Brain microvascular endothelial cell (primary cell): ENCODE measurements at regions not wholly inside any gene's neighbourhood (a gene's known extent, or its start where the extent isn't known, plus 50 kb on each side); places are given as distances from the start of the nearest gene placed in this dataset.
"Not testable (repeated sequence)": the region's sequence is repeated elsewhere in the genome, so short reads cannot be mapped to it uniquely, and the experiment has no call there.

Source experiments
- DNase-seq: peaks from one replicate; pipeline ENCODE4 v3.0.0-alpha.2; 2020
- H3K27ac ChIP-seq: fragments of 250-450 bp; sonication (Bioruptor Pico); 2 replicates; pipeline ENCODE4 v1.5.1; 2020; ENCODE audit warnings: mild to moderate bottlenecking, moderate library complexity
- H3K27me3 ChIP-seq: fragments of 250-450 bp; sonication (Bioruptor Pico); replicated peaks from 2 replicates; pipeline ENCODE4 v1.5.1; 2020; ENCODE audit warnings: mild to moderate bottlenecking
- H3K36me3 ChIP-seq: fragments of 250-450 bp; sonication (Bioruptor Pico); replicated peaks from 2 replicates; pipeline ENCODE4 v1.5.1; 2020; ENCODE audit warnings: mild to moderate bottlenecking
- H3K4me3 ChIP-seq: 2 replicates; pipeline ENCODE4 v1.5.1; 2011; ENCODE audit warnings: low read depth, mild to moderate bottlenecking, control low read depth, low read length, moderate library complexity
- in situ Hi-C: cut with HindIII; loops from 2 replicates; pipeline ENCODE4 v1.10.0; 2017; ENCODE audit warnings: low sequenced_read_pairs, low pct_ligation_motif_present
- TF ChIP-seq, protein P1 (sequence below): IDR thresholded peaks from 2 replicates; pipeline ENCODE4 v1.5.1; 2011; ENCODE audit warnings: low read depth, mild to moderate bottlenecking, moderate library complexity, low read length, control low read depth, inconsistent platforms; ENCODE audit errors: missing control alignments

DNA sequence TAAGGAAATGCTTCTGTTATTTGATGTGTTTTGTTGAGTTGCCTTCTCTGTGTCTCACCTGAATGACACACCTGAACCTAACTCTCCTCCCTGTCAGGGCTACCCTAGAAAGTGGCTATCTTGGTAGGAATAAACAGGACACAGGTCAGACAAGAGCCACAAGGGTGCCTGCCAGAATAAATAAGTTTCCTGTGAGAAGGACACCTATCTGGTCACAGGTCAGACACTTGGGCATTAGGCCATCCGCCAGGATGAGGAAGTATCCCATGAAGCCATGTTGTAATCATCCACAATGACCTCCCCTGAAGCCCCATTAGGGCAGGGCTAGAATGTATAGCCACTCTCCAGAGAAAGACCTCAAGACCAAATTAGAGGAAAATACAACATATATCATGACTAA, 318.8 kb downstream of the ZNF674 start:
- no peak for DNase-seq
- H3K4me3 ChIP-seq: no peak overlapping the region
- TF ChIP-seq, protein P1, sequence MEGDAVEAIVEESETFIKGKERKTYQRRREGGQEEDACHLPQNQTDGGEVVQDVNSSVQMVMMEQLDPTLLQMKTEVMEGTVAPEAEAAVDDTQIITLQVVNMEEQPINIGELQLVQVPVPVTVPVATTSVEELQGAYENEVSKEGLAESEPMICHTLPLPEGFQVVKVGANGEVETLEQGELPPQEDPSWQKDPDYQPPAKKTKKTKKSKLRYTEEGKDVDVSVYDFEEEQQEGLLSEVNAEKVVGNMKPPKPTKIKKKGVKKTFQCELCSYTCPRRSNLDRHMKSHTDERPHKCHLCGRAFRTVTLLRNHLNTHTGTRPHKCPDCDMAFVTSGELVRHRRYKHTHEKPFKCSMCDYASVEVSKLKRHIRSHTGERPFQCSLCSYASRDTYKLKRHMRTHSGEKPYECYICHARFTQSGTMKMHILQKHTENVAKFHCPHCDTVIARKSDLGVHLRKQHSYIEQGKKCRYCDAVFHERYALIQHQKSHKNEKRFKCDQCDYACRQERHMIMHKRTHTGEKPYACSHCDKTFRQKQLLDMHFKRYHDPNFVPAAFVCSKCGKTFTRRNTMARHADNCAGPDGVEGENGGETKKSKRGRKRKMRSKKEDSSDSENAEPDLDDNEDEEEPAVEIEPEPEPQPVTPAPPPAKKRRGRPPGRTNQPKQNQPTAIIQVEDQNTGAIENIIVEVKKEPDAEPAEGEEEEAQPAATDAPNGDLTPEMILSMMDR: no peak
- in situ Hi-C loops: no loop called here
- no peaks in the 10 kb centered on the region for H3K27me3 ChIP-seq
- no peaks in the 10 kb centered on the region for H3K36me3 ChIP-seq
- no peak overlapping the region for H3K27ac ChIP-seq

GRCh38 chrX:46223499-46223898, 321.7 kb downstream of the ZNF674 start:
- in situ Hi-C loops, H3K36me3 ChIP-seq, H3K4me3 ChIP-seq, DNase-seq, H3K27me3 ChIP-seq, H3K27ac ChIP-seq: not testable (repeated sequence)

- no peak for DNase-seq
- H3K36me3 ChIP-seq: no peaks in the 10 kb centered on the region
- no peak overlapping the region for H3K27ac ChIP-seq
- TF ChIP-seq, protein P1: no peak
- in situ Hi-C loops: no loop called here
- no peak overlapping the region for H3K4me3 ChIP-seq
- H3K27me3 ChIP-seq: no peaks in the 10 kb centered on the region
Observed at GRCh38 chrX:46220822-46221221, 324.4 kb downstream of the ZNF674 start.

DNA sequence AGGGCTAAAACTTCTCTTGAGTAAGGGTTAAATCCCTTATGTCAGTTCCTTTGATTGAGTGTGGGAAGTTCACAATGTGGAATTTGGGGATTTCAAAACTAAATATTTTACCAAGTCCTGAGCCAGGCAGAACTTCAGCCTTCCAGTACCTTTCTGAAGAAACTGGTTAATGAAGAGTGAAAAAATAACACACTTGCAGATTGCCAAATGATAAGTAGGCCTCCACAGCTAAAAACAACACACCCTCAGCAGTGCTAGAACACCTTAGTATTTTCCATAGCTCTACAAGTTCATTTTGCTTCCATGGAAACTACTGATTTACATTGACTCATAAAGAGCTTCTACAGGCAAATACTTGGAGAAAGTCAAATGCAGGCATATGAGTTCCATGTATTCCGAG, 326.8 kb downstream of the ZNF674 start:
- in situ Hi-C loops: no loop called here
- DNase-seq: no peak
- Histone ChIP-seq H3K27ac (no peak overlapping the region), H3K36me3 (no peaks in the 10 kb centered on the region), H3K4me3 (no peak overlapping the region), H3K27me3 (no peaks in the 10 kb centered on the region)
- TF ChIP-seq, protein P1: no peak

DNA sequence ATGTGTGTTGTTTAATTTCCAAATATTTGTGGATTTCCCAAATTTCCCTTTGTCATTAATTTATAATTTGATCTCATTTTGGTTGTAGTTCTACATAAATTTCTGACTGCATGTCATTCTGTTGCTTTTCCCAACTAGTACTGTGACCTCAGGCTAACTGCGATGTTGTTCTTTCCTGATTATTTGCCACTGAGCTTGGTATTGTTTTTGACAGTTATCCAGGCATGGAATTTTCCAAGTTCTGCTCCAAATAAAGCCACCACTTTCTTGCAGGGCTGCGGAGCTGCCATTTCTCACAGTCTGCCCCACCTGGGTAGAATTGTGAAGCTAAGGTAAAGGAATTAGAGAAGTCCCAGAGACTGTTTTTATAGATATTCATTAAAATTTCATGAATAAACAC, 328.8 kb downstream of the ZNF674 start:
- Histone ChIP-seq H3K36me3 (no peaks in the 10 kb centered on the region), H3K4me3 (no peak overlapping the region), H3K27me3 (no peaks in the 10 kb centered on the region), H3K27ac (no peak overlapping the region)
- in situ Hi-C loops: no loop called here
- no peak for DNase-seq
- TF ChIP-seq, protein P1: no peak

DNA sequence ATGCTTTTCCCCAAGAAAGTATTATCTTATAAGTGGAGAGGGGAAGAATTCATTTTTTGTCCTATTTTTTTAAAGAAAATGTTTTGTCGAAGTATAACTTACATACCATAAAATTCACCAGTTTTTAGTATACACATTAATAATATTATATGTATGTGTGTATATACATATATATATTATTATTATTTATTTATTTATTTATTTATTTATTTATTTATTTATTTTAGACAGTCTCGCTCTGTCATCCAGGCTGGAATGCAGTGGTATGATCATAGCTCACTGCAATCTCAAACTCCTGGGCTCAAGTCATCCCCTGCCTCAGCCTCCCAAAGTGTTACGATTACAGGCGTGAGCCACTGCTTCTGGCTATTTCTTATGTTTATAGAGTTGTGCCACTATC, 334.1 kb downstream of the ZNF674 start:
- H3K27ac ChIP-seq: no peak overlapping the region
- H3K4me3 ChIP-seq: no peak overlapping the region
- TF ChIP-seq, protein P1: no peak
- H3K36me3 ChIP-seq: no peaks in the 10 kb centered on the region
- in situ Hi-C loops: no loop called here
- DNase-seq: no peak
- H3K27me3 ChIP-seq: no peaks in the 10 kb centered on the region
